GM21515 (cell line): ENCODE measurements at regions not wholly inside any gene's neighbourhood (a gene's known extent, or its start where the extent isn't known, plus 50 kb on each side); places are given as distances from the start of the nearest gene placed in this dataset.

Experiments used
- ATAC-seq: cut with Tn5 transposase; IDR thresholded peaks from one replicate; pipeline ENCODE4 v1.9.1; 2021; ENCODE audit not compliant: unreplicated experiment

- ATAC-seq = peak; percentile 75
Observed at GRCh38 chr1:42035205-42035829, 116.6 kb upstream of the HIVEP3 start.

GRCh38 chr1:42034426-42034825, 115.7 kb upstream of the HIVEP3 start:
- no peak for ATAC-seq

DNA sequence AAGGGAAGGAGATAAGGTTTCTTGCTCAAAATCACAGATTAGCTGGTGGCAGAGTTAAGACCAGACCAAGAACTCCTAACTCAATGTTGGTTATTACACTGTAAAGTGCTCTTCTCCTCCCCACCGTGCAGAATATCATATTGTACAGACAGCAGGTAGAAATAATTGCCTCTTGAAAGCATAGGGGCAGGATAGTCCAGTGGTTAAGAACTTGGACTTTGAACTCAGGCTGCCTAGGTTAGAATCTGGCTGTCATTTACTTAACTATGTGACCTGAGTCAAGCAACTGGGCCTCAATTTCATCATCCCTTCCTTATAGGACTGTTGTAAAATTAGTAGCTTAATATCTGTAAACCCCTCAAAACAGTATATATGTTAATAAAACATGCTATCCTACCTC, 114.9 kb upstream of the HIVEP3 start:
- no peak for ATAC-seq

DNA sequence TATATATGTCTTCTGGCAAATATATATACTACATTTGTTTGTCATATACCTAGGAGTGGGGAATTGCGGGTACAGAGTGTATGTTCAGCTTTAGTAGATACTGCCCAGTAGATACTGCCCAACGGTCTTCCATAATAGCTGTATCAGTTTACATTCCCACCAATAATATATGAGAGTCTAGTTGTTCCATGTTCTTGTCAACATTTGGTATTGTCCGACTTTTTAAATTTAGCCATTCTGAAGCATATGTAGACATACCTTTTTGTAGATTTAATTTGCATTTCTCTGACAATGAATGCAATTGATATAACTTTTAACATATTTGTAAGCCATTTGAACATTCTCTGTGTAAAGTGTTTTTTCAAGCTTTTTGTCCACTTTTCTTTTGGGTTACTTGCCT, 99.0 kb upstream of the HIVEP3 start:
- ATAC-seq = no peak

- no peak for ATAC-seq
Observed at GRCh38 chr1:42017259-42017658, 98.5 kb upstream of the HIVEP3 start.

GRCh38 chr1:42014823-42015222, 96.1 kb upstream of the HIVEP3 start:
- ATAC-seq = no peak

GRCh38 chr1:42013881-42014470, 95.3 kb upstream of the HIVEP3 start:
- ATAC-seq = no peak

DNA sequence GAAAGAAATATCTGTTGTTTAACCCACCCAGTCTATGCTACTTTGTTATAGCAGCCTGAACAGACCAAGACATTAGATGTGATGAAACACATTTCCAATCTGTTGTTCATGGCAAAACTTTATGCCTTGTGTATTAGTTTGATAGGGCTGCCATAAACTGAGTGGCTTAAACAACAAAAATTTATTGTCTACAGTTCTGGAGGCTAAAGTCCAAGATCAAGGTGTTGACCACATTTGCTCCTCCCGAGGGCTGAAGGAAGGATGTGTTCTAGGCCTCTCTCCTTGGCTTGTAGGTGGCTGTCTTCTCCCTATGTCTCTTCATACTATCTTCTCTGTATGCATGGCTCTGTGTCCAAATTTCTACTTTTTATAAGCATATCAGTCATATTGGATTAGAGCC, 94.1 kb upstream of the HIVEP3 start:
- ATAC-seq = no peak

GRCh38 chr1:42010381-42010780, 91.7 kb upstream of the HIVEP3 start:
- ATAC-seq = no peak

- ATAC-seq = no peak
Observed at GRCh38 chr1:42008264-42008663, 89.5 kb upstream of the HIVEP3 start.

- ATAC-seq = no peak
Observed at GRCh38 chr1:42006836-42007235, 88.1 kb upstream of the HIVEP3 start.

- no peak for ATAC-seq
Observed at GRCh38 chr1:42006093-42006492, 87.4 kb upstream of the HIVEP3 start.

DNA sequence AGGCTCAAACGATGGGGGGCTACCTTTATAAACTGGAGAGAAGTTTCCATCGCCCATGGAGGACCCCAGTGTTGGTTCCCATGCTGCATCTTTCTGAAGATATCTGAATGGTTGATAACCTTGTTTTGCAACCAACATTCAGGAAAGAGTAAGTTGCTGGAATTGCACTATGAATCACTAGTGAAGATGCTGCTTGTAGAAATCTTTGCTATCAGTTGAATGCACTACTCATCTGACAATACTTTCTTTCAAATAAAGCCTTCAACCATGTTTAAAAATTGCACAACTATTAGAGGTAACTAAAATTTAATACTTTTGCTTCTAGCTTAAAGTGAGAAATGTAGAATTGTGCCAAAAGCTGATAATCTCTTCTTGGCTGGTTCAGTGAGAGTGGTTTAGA, 86.8 kb upstream of the HIVEP3 start:
- no peak for ATAC-seq

DNA sequence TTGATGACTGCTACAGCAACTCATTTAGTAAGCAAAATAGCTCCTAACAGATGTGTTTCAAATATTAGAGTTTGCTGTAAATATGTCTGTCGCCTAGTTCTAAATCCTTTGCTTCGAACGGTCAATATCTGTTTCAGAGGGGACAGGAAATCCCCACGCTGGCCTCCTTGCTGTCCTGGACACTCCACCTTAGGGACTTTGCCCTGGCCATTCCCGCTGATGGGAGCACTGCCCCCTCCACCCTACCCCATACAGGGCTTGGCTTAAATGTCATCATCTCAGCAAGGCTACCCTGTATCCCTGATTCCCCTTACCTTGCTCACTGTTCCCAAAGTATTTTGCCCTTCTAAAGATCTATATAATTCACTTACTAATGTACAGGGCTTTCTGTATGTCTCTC, 86.1 kb upstream of the HIVEP3 start:
- ATAC-seq = no peak

- no peak for ATAC-seq
Observed at GRCh38 chr1:42004322-42004721, 85.6 kb upstream of the HIVEP3 start.

DNA sequence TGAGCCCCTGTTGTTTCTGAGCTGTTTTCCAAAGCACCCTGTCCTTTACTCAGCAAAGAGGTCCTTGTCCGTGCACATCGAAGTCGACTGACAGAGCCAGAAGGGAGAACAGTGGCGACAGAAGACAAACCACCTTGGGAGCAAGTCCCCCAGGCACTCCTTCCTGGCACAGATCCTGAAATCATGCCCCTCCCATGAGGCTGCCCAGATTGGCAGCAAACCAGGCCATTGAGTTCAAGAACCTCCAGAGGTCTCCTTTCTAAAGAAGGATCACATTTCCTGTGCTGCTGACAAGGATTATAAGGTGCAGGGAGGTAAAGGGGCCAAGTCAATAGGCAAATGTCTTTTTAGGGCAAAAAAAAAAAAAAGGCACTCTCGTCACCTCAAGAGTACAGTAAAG, 84.7 kb upstream of the HIVEP3 start:
- no peak for ATAC-seq

- ATAC-seq = no peak
Observed at GRCh38 chr1:42002220-42002619, 83.5 kb upstream of the HIVEP3 start.

DNA sequence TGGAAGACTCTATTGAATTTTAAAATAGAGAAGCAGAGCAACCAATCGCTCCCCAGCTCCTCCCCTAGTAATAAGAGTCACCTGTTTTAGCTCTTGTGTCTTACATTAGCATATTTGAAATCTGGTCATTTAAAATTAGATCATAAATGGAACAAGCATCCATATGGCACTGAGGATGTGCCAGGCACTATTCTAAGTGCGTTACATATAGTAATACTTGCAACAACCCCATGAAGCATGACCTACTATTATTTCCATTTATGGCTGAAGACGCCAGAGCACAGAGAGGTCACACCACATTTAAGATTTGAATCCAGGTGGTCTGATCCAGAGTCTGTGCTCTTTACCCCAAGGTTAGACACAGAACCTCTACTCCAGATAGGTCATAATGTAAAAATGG, 82.0 kb upstream of the HIVEP3 start:
- no peak for ATAC-seq

GRCh38 chr1:41999884-42000283, 81.2 kb upstream of the HIVEP3 start:
- no peak for ATAC-seq

GRCh38 chr1:41998250-41998649, 79.5 kb upstream of the HIVEP3 start:
- ATAC-seq = no peak

DNA sequence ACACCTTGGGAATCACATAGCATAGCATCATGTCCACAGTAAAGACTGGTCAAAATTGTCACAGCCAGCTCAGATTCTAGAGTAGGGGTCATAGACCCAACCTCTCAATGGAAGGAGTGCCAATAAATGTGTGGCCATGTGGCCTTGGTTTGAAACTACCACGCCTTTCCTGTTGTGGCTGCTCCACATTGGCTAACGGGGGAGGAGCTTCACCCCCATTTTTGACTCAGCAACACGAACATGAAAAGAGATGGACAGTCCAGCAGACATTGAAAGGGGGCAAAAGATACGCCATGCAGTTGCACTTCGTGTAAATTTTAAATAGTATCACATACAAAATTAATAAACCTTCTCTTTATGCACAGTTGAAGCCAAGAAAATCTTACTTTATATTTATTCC, 78.4 kb upstream of the HIVEP3 start:
- no peak for ATAC-seq

DNA sequence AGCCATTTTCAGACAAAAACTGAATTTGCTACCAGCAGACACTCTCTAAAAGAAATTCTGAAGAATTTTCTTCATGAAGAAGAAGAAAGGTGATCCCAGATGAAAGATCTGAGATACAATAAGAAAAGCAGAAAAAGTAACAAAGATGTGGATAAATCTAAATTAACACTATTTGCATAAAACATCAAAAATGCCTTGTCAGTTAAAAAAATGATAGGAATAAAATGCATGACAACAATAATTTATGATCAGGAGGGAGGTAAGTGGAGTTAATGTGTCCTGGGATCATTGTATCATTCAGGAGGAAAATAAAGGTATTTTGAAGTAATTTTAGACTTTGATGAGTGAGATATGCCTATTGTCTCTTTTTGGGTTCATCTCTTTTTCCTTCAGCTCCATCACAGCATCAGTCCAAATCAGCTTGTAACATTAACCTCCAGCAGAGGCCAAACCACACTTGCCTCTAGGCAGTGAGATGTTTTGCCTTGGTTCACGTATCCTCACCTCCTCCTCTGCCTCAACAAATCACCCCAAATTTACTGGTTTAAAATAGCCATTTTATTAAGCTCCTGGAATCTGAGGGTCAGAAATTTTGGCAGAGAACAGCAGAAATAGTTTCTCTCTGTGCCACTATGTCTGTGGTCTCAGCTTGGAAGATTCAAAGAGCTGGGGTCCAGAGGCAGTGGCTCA, 76.9 kb upstream of the HIVEP3 start:
- no peak for ATAC-seq
